Adipocyte (in vitro differentiated cells): ENCODE measurements at regions not wholly inside any gene's neighbourhood (a gene's known extent, or its start where the extent isn't known, plus 50 kb on each side); places are given as distances from the start of the nearest gene placed in this dataset.

Experiments
- DNase-seq: peaks from one replicate; pipeline ENCODE4 v3.0.0-alpha.2; 2015; ENCODE audit warnings: low read depth
- H3K27me3 ChIP-seq: replicated peaks from 2 replicates; pipeline ENCODE4 v1.7.0; 2013; ENCODE audit warnings: mild to moderate bottlenecking, low read length, moderate library complexity; ENCODE audit not compliant: control insufficient read depth, insufficient read depth
- H3K36me3 ChIP-seq: 2 replicates; pipeline ENCODE4 v1.7.0; 2013; ENCODE audit warnings: low read length, mild to moderate bottlenecking, moderate library complexity; ENCODE audit not compliant: control insufficient read depth, insufficient read depth, severe bottlenecking
- H3K4me1 ChIP-seq: 2 replicates; pipeline ENCODE4 v1.7.0; 2013; ENCODE audit warnings: mild to moderate bottlenecking, low read length, moderate library complexity; ENCODE audit not compliant: control insufficient read depth, insufficient read depth
- H3K4me3 ChIP-seq: 2 replicates; pipeline ENCODE4 v1.7.0; 2013; ENCODE audit warnings: mild to moderate bottlenecking, low read length, moderate library complexity
- H3K9ac ChIP-seq: 2 replicates; pipeline ENCODE4 v1.7.0; 2013; ENCODE audit warnings: mild to moderate bottlenecking, low read length, moderate library complexity
- H3K9me3 ChIP-seq: 2 replicates; pipeline ENCODE4 v1.7.0; 2013; ENCODE audit warnings: mild to moderate bottlenecking, low read length, moderate library complexity; ENCODE audit not compliant: control insufficient read depth

DNA sequence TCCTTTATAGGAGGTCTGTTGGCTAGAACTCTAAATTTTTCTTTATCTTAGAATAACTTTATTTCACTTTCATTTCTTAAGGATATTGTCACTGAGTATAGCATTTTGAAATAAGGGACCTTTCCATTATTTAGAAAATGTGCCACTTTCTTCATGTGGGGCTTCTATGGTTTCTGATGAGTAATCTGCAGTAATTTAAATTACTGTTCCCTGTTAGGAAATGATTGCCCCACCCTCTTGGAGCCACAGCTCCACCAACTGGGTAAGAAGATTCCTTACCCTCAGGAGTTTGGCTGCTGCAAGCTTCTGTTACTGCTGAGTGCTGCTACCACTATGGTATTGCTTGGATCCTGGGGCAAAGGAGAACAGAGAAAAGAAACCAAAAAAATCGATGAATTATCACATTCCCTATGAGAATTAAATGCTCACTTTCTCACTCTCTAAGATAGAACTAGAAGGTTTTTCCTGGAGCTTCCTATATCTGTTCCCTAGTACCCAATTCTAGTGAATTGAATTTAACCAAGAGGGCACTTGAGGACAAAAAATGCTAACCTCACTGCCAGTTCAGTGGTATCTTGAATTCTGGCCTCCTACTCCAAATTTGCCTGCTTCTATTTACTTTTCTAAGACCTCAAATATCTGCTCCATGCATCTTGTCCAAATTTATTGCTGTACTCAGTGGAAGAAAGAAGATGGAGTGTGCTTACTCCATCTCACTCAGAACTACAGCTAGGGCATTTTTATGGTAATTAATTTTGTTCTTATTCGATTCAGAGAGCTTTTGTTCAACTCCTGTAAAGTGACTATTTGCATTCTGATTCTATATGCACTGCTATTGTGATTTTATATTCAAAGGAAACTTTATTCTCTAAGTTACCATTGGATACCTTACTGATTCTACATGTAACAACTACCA lies 2111.3 kb downstream of the MAT2B start:
- H3K9ac ChIP-seq, result no peak overlapping the region
- DNase-seq, result no peak
- no peaks in the 10 kb centered on the region for H3K27me3 ChIP-seq
- H3K4me3 ChIP-seq, result no peak overlapping the region
- H3K36me3 ChIP-seq, result no peaks in the 10 kb centered on the region
- no peaks in the 10 kb centered on the region for H3K9me3 ChIP-seq
- H3K4me1 ChIP-seq, result peaks cover 11% of the 10 kb centered on the region

DNA sequence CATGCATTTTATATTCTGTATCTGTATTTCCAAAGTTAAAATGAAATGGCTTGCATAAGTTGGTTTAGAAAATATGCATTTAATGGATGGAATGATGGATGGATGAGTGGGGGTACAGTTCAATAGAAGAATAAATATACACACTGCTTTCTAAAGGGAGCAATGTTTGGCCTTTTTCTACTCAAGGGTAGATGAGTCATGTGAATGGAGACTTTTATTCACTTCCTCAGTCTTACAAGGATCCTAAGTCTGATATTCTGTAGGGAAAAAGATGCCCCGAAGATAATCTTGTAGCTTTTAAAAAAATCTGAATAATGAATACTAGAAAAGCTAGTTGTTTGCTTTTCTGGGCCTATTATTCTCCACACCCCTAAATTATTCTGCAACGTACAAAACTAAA lies 2112.1 kb downstream of the MAT2B start:
- Histone ChIP-seq H3K36me3 (no peaks in the 10 kb centered on the region), H3K4me3 (no peak overlapping the region), H3K4me1 (peaks cover 11% of the 10 kb centered on the region), H3K9me3 (no peaks in the 10 kb centered on the region), H3K9ac (no peak overlapping the region), H3K27me3 (no peaks in the 10 kb centered on the region)
- no peak for DNase-seq

DNA sequence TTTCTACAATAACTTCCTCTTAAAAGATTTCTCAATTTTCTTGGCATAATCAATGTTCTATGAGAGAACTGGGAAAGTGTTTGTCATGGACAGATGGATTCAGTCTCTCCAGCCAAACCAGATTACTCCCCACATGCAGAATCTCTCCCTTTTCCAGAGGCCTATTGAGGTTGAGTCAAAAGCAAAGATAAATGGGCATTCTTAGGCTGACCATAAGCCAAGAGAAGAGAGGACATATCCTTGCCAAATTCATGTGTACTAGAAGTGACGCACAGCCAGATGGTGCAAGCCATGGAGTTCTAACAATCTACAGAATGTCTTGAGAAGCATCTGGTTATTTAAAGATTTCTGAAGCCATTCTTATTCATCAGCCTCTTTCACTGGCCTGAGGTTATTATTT lies 2115.0 kb downstream of the MAT2B start:
- DNase-seq, result no peak

DNA sequence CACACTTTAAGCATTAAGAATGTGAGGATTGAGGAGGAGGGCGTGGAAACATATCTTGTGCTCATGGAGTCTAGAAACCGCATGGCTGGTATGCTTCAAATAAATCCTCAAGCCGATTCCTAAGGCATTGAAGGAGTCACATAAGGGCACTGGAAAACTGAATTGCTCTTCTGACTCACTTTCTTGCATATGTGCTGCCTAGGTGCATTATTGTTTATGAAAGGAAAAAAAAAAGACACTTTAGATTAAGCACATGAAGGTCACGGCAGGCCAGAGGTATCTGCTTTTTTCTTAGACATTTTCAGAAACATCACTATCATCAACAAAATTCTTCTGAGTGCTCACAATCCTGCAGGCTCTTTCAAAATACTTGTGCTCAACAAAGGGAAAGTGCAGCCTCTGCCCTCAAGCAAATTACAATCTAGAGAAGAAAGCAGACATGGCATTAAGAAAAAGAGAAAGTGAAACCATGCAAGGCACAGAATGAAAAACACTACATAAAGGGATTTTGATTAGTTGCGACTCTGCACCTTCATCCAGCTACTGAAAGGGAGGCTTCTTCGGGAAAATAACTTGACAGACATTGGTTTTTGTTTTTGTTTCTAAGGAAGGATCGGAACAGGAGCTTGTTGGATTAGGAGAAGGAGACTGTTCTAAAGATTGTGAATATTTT lies 2117.6 kb downstream of the MAT2B start:
- no peaks in the 10 kb centered on the region for H3K36me3 ChIP-seq
- H3K4me3 ChIP-seq, result peak overlapping the region; percentile 39
- no peak overlapping the region for H3K9ac ChIP-seq
- H3K27me3 ChIP-seq, result no peaks in the 10 kb centered on the region
- H3K4me1 ChIP-seq, result peaks cover 4% of the 10 kb centered on the region
- no peaks in the 10 kb centered on the region for H3K9me3 ChIP-seq
- no peak for DNase-seq

More for the DNA sequence above, 2115.0 kb downstream of the MAT2B start:
- no peaks in the 10 kb centered on the region for H3K9me3 ChIP-seq
- peaks cover 11% of the 10 kb centered on the region for H3K4me1 ChIP-seq
- H3K4me3 ChIP-seq, result no peak overlapping the region
- H3K27me3 ChIP-seq, result no peaks in the 10 kb centered on the region
- no peaks in the 10 kb centered on the region for H3K36me3 ChIP-seq
- H3K9ac ChIP-seq, result no peak overlapping the region

DNA sequence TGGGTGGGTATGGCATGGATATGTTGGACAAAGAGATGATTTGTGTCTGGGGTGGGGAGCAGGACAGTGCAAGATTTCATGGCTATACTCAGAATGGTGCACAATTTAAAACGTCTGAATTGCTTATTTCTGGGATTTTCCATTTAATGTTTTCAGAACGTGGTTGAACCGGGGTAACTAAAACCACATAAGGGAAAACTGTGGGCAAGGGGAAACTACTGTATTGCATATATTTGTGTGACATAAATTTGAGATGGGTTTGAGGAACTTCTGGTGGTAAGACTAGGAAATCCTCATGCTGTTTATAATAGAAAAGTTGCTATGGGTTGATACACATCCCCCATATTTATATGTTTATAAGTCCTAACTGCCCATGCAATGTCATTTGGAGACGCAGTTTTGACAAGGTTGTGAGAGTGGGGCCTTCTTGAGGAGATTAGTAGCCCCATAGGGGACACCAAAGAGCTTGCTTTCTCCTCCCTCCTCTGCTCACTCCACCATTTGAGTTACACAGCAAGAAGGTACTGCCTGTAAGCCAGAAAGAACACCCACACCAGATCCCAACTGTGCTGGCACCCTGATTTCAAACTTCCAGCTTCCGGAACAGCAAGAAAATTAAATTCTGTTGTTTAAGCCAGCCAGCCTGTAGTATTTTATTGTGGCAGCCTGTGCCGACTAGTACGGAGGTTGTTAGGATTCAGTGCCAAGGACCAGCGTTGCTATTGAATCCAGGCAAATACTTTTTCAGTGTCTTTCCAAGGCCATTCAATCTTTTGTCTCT lies 2118.9 kb downstream of the MAT2B start:
- Histone ChIP-seq H3K4me3 (no peak overlapping the region), H3K4me1 (peaks cover 4% of the 10 kb centered on the region), H3K27me3 (no peaks in the 10 kb centered on the region), H3K9me3 (no peaks in the 10 kb centered on the region), H3K9ac (no peak overlapping the region), H3K36me3 (no peaks in the 10 kb centered on the region)
- no peak for DNase-seq

DNA sequence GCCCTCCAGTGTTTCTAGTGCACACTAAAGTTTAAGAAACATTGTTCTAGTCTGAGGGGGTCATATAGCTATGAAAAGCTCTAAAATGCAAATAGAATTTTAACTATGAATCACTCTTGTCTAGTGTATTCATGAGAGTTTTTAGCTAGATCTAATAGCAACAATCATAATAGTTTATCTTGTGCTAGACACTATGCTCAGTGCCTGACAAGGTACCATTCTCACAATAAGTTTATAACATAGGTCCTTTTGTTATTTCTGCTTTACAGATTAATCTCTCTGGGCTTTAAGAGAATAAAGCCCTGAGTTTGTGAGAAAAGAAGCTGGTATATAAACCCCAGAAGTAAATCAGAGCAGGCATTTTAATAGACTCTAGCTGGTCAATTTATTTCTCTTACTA lies 2120.7 kb downstream of the MAT2B start:
- Histone ChIP-seq H3K9ac (no peak overlapping the region), H3K27me3 (no peaks in the 10 kb centered on the region), H3K4me3 (no peak overlapping the region), H3K9me3 (no peaks in the 10 kb centered on the region), H3K4me1 (peaks cover 3% of the 10 kb centered on the region), H3K36me3 (no peaks in the 10 kb centered on the region)
- DNase-seq, result no peak

DNA sequence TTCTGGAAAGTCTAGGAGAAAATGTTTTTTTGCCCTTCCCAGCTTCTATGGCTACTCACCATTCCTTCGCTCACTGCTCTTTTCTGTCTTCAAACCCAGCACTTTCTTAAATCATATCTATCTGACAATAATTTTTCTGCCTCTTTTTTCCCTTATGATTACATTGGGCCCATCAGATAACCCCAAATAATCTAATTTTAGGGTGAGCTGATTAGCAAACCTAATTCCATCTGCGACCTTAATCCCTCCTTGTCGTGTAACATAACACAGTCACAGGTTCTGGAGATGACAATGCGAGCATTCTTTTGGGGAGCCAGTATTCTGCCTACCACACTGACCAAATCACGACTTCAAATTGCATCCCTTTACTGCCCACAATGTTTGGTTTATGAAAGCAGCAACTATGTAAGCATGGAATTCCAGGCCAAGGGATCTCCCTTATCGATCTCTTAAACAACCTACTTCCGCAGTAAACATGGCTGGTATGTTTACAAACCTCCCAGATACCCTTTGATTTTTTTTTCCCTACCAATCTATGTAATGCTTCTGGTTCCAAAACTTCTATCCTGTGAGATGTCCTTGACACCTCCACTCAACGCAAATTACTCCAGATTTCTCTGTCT lies 2122.2 kb downstream of the MAT2B start:
- H3K4me1 ChIP-seq, result peaks cover 3% of the 10 kb centered on the region
- no peaks in the 10 kb centered on the region for H3K9me3 ChIP-seq
- H3K9ac ChIP-seq, result no peak overlapping the region
- no peak overlapping the region for H3K4me3 ChIP-seq
- DNase-seq, result no peak
- no peaks in the 10 kb centered on the region for H3K27me3 ChIP-seq
- no peaks in the 10 kb centered on the region for H3K36me3 ChIP-seq

DNA sequence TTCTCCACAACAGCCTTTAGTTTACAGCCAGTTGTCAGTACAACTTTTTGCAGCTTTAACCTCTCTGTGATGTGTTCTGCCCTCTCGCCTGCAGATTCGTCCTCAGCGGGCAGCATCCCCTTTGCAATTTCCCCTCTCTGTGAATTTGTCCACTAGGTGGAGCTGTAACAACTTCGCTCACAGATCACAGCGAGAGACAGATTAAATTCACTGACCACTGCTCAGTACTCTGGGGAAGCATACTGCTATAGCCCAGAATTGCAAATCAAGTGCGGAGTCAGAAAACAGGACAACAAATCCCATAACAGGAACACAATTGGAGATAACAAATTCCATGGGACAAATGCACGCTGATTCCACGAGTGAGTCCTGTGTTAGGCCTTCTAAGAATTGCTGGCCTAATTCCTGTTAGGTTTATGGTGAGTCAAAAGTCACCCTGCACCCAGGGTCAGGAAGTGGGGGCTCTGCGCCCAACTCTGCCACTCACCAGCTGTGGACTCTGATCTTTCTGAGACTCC lies 2124.9 kb downstream of the MAT2B start:
- Histone ChIP-seq H3K36me3 (no peaks in the 10 kb centered on the region), H3K9me3 (no peaks in the 10 kb centered on the region), H3K9ac (no peak overlapping the region), H3K4me1 (peaks cover 3% of the 10 kb centered on the region), H3K4me3 (no peak overlapping the region), H3K27me3 (no peaks in the 10 kb centered on the region)
- DNase-seq, result peak; percentile 56

DNA sequence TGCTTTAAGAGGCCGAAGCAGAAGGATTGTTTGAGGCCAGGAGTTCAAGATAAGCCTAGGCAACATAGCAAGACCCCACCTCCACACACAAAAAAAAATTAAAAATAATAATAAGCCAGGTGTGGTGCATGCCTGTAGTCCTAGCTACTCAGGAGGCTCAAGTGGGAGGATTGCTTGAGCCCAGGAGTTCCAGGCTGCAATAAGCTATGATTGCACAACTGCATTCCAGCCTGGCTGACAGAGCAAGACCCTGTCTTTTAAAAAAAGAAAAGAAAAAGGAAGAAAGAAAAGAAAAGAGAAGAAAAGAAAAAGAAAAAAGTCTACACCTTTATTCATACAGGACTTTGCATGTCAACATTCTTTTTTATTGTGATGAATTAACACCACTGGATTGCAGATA lies 2125.8 kb downstream of the MAT2B start:
- no peak for DNase-seq
- no peak overlapping the region for H3K4me3 ChIP-seq
- no peaks in the 10 kb centered on the region for H3K9me3 ChIP-seq
- H3K27me3 ChIP-seq, result no peaks in the 10 kb centered on the region
- no peaks in the 10 kb centered on the region for H3K36me3 ChIP-seq
- peaks cover 3% of the 10 kb centered on the region for H3K4me1 ChIP-seq
- no peak overlapping the region for H3K9ac ChIP-seq

DNA sequence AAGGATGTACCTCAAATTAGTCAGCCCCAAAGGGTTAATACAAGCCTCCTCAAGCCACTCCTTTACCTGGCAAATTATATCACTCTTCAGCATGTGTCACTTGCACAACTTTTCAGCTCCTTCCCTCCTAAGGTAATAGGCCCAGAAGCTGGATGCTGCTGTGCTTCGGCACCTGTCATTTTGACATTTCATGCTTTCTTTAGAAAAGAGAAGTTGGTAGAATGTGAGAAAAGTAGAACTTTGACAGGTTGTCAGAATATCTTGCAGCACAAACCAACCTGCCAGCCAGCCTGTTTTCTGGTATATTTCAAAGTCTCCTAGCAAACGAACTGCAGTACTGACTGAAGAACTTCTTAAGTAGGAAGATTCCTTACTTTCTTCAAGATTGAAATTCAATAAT lies 2136.9 kb downstream of the MAT2B start:
- H3K9ac ChIP-seq, result no peak overlapping the region
- H3K4me1 ChIP-seq, result no peaks in the 10 kb centered on the region
- H3K27me3 ChIP-seq, result no peaks in the 10 kb centered on the region
- no peak for DNase-seq
- no peaks in the 10 kb centered on the region for H3K36me3 ChIP-seq
- no peaks in the 10 kb centered on the region for H3K9me3 ChIP-seq
- no peak overlapping the region for H3K4me3 ChIP-seq
